Astrocyte (in vitro differentiated cells and primary cell): ENCODE measurements at regions not wholly inside any gene's neighbourhood (a gene's known extent, or its start where the extent isn't known, plus 50 kb on each side); places are given as distances from the start of the nearest gene placed in this dataset.

Source experiments
- DNase-seq: peaks from one replicate; pipeline ENCODE4 v3.0.0-alpha.2; 2010; ENCODE audit warnings: low read depth
- FAIRE-seq: peaks from 2 replicates; lab custom pipeline; 2011; peaks lifted over from hg19 to GRCh38; lab: Jason Lieb, UNC
- H2AFZ ChIP-seq: 2 replicates; pipeline ENCODE4 v1.6.0; 2012; ENCODE audit warnings: low read depth, low read length, inconsistent platforms
- H3K27ac ChIP-seq: 2 replicates; pipeline ENCODE4 v1.5.1; 2011; ENCODE audit warnings: low read depth, low read length, inconsistent platforms
- H3K27me3 ChIP-seq: 2 replicates; pipeline ENCODE4 v1.6.0; 2011; ENCODE audit warnings: low read length, inconsistent platforms; ENCODE audit not compliant: insufficient read depth
- H3K36me3 ChIP-seq: 2 replicates; pipeline ENCODE4 v1.5.1; 2011; ENCODE audit warnings: low read length, inconsistent platforms; ENCODE audit not compliant: insufficient read depth
- H3K4me1 ChIP-seq: 2 replicates; pipeline ENCODE4 v1.5.1; 2011; ENCODE audit warnings: low read length, inconsistent platforms; ENCODE audit not compliant: insufficient read depth
- H3K4me2 ChIP-seq: 2 replicates; pipeline ENCODE4 v1.6.0; 2012; ENCODE audit warnings: low read length, inconsistent platforms
- H3K4me3 ChIP-seq: 2 replicates; pipeline ENCODE4 v1.5.1; 2011; ENCODE audit warnings: low read depth, mild to moderate bottlenecking, low read length, inconsistent platforms; ENCODE audit not compliant: insufficient read depth
- H3K79me2 ChIP-seq: 2 replicates; pipeline ENCODE4 v1.6.0; 2012; ENCODE audit warnings: mild to moderate bottlenecking, low read length, inconsistent platforms; ENCODE audit not compliant: insufficient read depth
- H3K9ac ChIP-seq: 2 replicates; pipeline ENCODE4 v1.6.0; 2012; ENCODE audit warnings: mild to moderate bottlenecking, low read length, inconsistent platforms
- H3K9me3 ChIP-seq: 2 replicates; pipeline ENCODE4 v1.5.1; 2012; ENCODE audit warnings: low read depth, mild to moderate bottlenecking, low read length, inconsistent platforms; ENCODE audit not compliant: insufficient read depth
- H4K20me1 ChIP-seq: 2 replicates; pipeline ENCODE4 v1.6.0; 2012; ENCODE audit warnings: low read length, inconsistent platforms; ENCODE audit not compliant: insufficient read depth
- H3K27ac Mint-ChIP-seq: one replicate; pipeline ENCODE4 v1.8.0; 2021; ENCODE audit warnings: mild to moderate bottlenecking, mixed read lengths; ENCODE audit not compliant: unreplicated experiment
- H3K27me3 Mint-ChIP-seq: one replicate; pipeline ENCODE4 v1.8.0; 2021; ENCODE audit warnings: low read depth, mixed read lengths; ENCODE audit not compliant: unreplicated experiment
- H3K36me3 Mint-ChIP-seq: one replicate; pipeline ENCODE4 v1.8.0; 2021; ENCODE audit warnings: low read depth, mixed read lengths; ENCODE audit not compliant: unreplicated experiment
- H3K4me1 Mint-ChIP-seq: one replicate; pipeline ENCODE4 v1.8.0; 2021; ENCODE audit warnings: low read depth, mixed read lengths; ENCODE audit not compliant: unreplicated experiment
- H3K4me3 Mint-ChIP-seq: one replicate; pipeline ENCODE4 v1.8.0; 2021; ENCODE audit warnings: mild to moderate bottlenecking, moderate library complexity, mixed read lengths; ENCODE audit not compliant: unreplicated experiment
- H3K9me3 Mint-ChIP-seq: one replicate; pipeline ENCODE4 v1.8.0; 2021; ENCODE audit warnings: mild to moderate bottlenecking, mixed read lengths; ENCODE audit not compliant: unreplicated experiment
- EZH2 ChIP-seq: IDR thresholded peaks from 2 replicates; pipeline ENCODE4 v1.6.1; 2012; ENCODE audit warnings: mild to moderate bottlenecking, low read length, inconsistent platforms; ENCODE audit not compliant: insufficient read depth
- TF ChIP-seq, protein P1 (sequence below): IDR thresholded peaks from 2 replicates; pipeline ENCODE4 v1.5.1; 2011; ENCODE audit warnings: low read depth, mild to moderate bottlenecking, inconsistent platforms, low read length, moderate library complexity; ENCODE audit not compliant: insufficient read depth

DNA sequence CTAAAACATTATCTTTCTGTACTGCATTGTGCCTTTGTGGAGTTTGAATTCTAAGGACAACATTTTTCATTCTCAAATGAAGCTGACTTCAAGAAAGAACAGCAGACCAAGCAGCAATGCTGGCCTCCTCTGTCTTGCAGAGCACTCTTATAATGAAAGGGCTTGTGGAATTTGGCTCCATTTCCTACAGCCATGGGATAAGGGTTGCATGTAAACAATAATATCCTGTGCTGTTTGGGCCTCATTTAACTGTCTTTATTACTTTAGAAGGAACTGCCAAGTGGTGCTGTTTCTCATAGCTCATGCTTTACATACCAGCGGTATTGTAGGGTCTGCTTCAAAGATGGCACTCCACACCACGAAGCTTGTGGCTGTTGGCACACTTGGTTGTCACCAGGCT lies 111.4 kb upstream of the EOLA2 start:
- no peak overlapping the region for H3K27ac ChIP-seq
- no peak overlapping the region for H3K27ac Mint-ChIP-seq
- TF ChIP-seq, protein P1, sequence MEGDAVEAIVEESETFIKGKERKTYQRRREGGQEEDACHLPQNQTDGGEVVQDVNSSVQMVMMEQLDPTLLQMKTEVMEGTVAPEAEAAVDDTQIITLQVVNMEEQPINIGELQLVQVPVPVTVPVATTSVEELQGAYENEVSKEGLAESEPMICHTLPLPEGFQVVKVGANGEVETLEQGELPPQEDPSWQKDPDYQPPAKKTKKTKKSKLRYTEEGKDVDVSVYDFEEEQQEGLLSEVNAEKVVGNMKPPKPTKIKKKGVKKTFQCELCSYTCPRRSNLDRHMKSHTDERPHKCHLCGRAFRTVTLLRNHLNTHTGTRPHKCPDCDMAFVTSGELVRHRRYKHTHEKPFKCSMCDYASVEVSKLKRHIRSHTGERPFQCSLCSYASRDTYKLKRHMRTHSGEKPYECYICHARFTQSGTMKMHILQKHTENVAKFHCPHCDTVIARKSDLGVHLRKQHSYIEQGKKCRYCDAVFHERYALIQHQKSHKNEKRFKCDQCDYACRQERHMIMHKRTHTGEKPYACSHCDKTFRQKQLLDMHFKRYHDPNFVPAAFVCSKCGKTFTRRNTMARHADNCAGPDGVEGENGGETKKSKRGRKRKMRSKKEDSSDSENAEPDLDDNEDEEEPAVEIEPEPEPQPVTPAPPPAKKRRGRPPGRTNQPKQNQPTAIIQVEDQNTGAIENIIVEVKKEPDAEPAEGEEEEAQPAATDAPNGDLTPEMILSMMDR, result no peak
- no peak for TF ChIP-seq EZH2

DNA sequence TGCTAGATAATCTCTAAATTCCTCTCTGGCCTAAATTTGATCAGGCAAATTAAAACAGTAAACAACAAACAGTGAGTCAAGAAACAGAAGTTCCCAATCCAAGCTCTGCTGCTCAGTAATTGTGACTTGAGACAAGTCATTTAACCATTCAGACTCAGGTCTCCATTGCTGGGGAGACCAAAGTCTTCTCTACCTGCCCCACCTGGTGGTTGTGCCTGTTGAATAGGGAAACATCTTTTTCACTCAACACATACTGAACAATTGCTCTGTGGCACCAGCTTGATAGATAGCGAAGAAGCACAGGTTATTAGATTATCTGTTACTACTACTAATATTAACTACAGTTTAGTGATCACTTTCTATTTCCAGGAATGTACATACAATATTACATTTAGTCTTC lies 112.1 kb upstream of the EOLA2 start:
- no peaks in the 10 kb centered on the region for H3K79me2 ChIP-seq
- DNase-seq, result no peak
- no peaks in the 10 kb centered on the region for H3K9me3 Mint-ChIP-seq

More for the DNA sequence above, 111.4 kb upstream of the EOLA2 start:
- no peak for DNase-seq
- no peak overlapping the region for H3K9ac ChIP-seq
- H4K20me1 ChIP-seq, result no peaks in the 10 kb centered on the region
- Mint-ChIP-seq H3K27me3 (no peaks in the 10 kb centered on the region), H3K9me3 (no peaks in the 10 kb centered on the region), H3K36me3 (no peaks in the 10 kb centered on the region), H3K4me3 (no peak overlapping the region), H3K4me1 (peaks cover 7% of the 10 kb centered on the region)
- no peak for FAIRE-seq
- H3K9me3 ChIP-seq, result no peaks in the 10 kb centered on the region
- H3K36me3 ChIP-seq, result no peaks in the 10 kb centered on the region
- no peaks in the 10 kb centered on the region for H3K4me1 ChIP-seq
- no peak overlapping the region for H3K4me2 ChIP-seq
- H3K27me3 ChIP-seq, result no peaks in the 10 kb centered on the region
- no peak overlapping the region for H2AFZ ChIP-seq
- no peak overlapping the region for H3K4me3 ChIP-seq
- H3K79me2 ChIP-seq, result no peaks in the 10 kb centered on the region

DNA sequence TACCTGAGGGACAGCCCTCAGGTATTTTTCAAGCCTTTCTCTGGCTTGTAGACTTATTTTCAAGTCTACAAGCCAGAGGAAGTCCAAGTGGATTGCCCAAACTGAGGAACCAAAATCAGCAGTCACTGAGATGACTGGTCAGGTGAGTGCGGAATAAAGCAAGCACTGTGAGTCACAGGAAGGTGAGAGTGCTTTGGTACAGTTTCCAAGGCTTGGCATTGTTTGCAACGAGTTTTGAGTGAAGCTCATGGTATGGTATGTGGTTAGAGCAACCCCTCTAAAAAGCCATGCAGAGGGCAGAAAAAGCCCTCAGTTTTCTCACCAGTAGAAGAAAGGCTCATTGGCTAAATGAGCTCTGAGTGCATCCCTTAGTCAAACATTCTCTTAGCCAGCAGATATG lies 112.8 kb upstream of the EOLA2 start:
- H3K36me3 Mint-ChIP-seq, result no peaks in the 10 kb centered on the region
- H3K27ac ChIP-seq, result no peak overlapping the region
- H3K4me1 ChIP-seq, result no peaks in the 10 kb centered on the region
- H3K4me2 ChIP-seq, result no peak overlapping the region
- H3K79me2 ChIP-seq, result no peaks in the 10 kb centered on the region
- no peaks in the 10 kb centered on the region for H3K9me3 Mint-ChIP-seq
- no peaks in the 10 kb centered on the region for H4K20me1 ChIP-seq
- H3K27ac Mint-ChIP-seq, result no peak overlapping the region
- H3K36me3 ChIP-seq, result no peaks in the 10 kb centered on the region
- no peaks in the 10 kb centered on the region for H3K27me3 Mint-ChIP-seq
- TF ChIP-seq EZH2, result no peak
- TF ChIP-seq, protein P1, result no peak
- no peak overlapping the region for H3K9ac ChIP-seq
- no peak overlapping the region for H3K4me3 Mint-ChIP-seq
- no peaks in the 10 kb centered on the region for H3K9me3 ChIP-seq
- H3K4me1 Mint-ChIP-seq, result peaks cover 1% of the 10 kb centered on the region
- H3K4me3 ChIP-seq, result no peak overlapping the region
- no peaks in the 10 kb centered on the region for H3K27me3 ChIP-seq
- FAIRE-seq (no peak), DNase-seq (no peak)
- no peak overlapping the region for H2AFZ ChIP-seq

More for the DNA sequence above, 112.1 kb upstream of the EOLA2 start:
- H4K20me1 ChIP-seq, result no peaks in the 10 kb centered on the region
- H3K4me3 ChIP-seq, result no peak overlapping the region
- TF ChIP-seq EZH2, result no peak
- TF ChIP-seq, protein P1, result no peak
- no peaks in the 10 kb centered on the region for H3K27me3 Mint-ChIP-seq
- no peaks in the 10 kb centered on the region for H3K27me3 ChIP-seq
- H3K36me3 ChIP-seq, result no peaks in the 10 kb centered on the region
- no peak overlapping the region for H3K4me2 ChIP-seq
- H3K4me3 Mint-ChIP-seq, result no peak overlapping the region
- no peaks in the 10 kb centered on the region for H3K36me3 Mint-ChIP-seq
- no peak overlapping the region for H2AFZ ChIP-seq
- no peak for FAIRE-seq
- H3K4me1 ChIP-seq, result no peaks in the 10 kb centered on the region
- no peaks in the 10 kb centered on the region for H3K9me3 ChIP-seq
- no peak overlapping the region for H3K27ac Mint-ChIP-seq
- H3K4me1 Mint-ChIP-seq, result peaks cover 3% of the 10 kb centered on the region
- no peak overlapping the region for H3K9ac ChIP-seq
- H3K27ac ChIP-seq, result no peak overlapping the region
